CD4-positive, alpha-beta memory T cell (primary cell): ENCODE measurements at regions not wholly inside any gene's neighbourhood (a gene's known extent, or its start where the extent isn't known, plus 50 kb on each side); places are given as distances from the start of the nearest gene placed in this dataset.

Experiments used
- CTCF ChIA-PET: fragments of 350-600 bp; sonication (Branson Sonifier 250); formaldehyde crosslinking; loops from one replicate; lab custom pipeline; 2021; ENCODE audit warnings: inconsistent platforms; ENCODE audit not compliant: partially characterized antibody; lab: Charles Lee
- POLR2A ChIA-PET: fragments of 350-600 bp; sonication (Branson Sonifier 250); formaldehyde crosslinking; loops from one replicate; lab custom pipeline; 2021; ENCODE audit not compliant: partially characterized antibody; lab: Charles Lee
- DNase-seq, 5 donors: peaks; one replicate each; pipeline versions ENCODE4 v3.0.0 to v3.0.0-alpha.2; 2020 to 2022; ENCODE audit warnings: mixed read lengths in 1 of 5
- H3K27ac ChIP-seq: one replicate; pipeline ENCODE4 v1.7.0; 2013; ENCODE audit warnings: low read depth, low read length
- H3K27me3 ChIP-seq: 2 replicates; pipeline ENCODE4 v1.7.0; 2013; ENCODE audit warnings: mild to moderate bottlenecking, low read length, moderate library complexity; ENCODE audit not compliant: insufficient read depth
- H3K36me3 ChIP-seq: 2 replicates; pipeline ENCODE4 v1.7.0; 2013; ENCODE audit warnings: mild to moderate bottlenecking, low read length, moderate library complexity; ENCODE audit not compliant: insufficient read depth
- H3K4me1 ChIP-seq: 2 replicates; pipeline ENCODE4 v1.7.0; 2013; ENCODE audit warnings: mild to moderate bottlenecking, low read length, moderate library complexity; ENCODE audit not compliant: insufficient read depth
- H3K4me3 ChIP-seq, 2 donors: one replicate each; pipeline ENCODE4 v1.7.0; 2013; ENCODE audit warnings: low read length in 2 of 2, mild to moderate bottlenecking in 1 of 2
- H3K9me3 ChIP-seq, 2 donors: one replicate each; pipeline ENCODE4 v1.7.0; 2013; ENCODE audit warnings: low read length in 2 of 2, control low read depth in 1 of 2; ENCODE audit not compliant: control insufficient read depth in 1 of 2
- H3K27ac Mint-ChIP-seq, 7 donors: one replicate each; pipeline ENCODE4 v1.8.0; 2020 to 2021; ENCODE audit warnings: mixed read lengths in 7 of 7, mild to moderate bottlenecking in 6 of 7, inconsistent platforms in 3 of 7, moderate library complexity in 3 of 7
- H3K27me3 Mint-ChIP-seq, 2 donors: one replicate each; pipeline ENCODE4 v1.8.0; 2020 to 2021; ENCODE audit warnings: mixed read lengths in 2 of 2
- H3K36me3 Mint-ChIP-seq, 2 donors: one replicate each; pipeline ENCODE4 v1.8.0; 2020 to 2021; ENCODE audit warnings: mixed read lengths in 2 of 2, inconsistent platforms in 1 of 2, mild to moderate bottlenecking in 1 of 2
- H3K4me1 Mint-ChIP-seq, 4 donors: one replicate each; pipeline ENCODE4 v1.8.0; 2020 to 2021; ENCODE audit warnings: mixed read lengths in 4 of 4, mild to moderate bottlenecking in 1 of 4
- H3K4me3 Mint-ChIP-seq, 8 donors: one replicate each; pipeline ENCODE4 v1.8.0; 2020 to 2021; ENCODE audit warnings: mixed read lengths in 8 of 8, mild to moderate bottlenecking in 7 of 8, moderate library complexity in 6 of 8, inconsistent platforms in 3 of 8
- H3K9me3 Mint-ChIP-seq, 8 donors: one replicate each; pipeline ENCODE4 v1.8.0; 2020 to 2021; ENCODE audit warnings: mixed read lengths in 8 of 8, mild to moderate bottlenecking in 5 of 8, inconsistent platforms in 3 of 8, moderate library complexity in 1 of 8
- intact Hi-C: fragments of 100-400 bp; cut with micrococcal nuclease; formaldehyde crosslinking; loops from one replicate; pipeline ENCODE4 v1.15.1; 2023

DNA sequence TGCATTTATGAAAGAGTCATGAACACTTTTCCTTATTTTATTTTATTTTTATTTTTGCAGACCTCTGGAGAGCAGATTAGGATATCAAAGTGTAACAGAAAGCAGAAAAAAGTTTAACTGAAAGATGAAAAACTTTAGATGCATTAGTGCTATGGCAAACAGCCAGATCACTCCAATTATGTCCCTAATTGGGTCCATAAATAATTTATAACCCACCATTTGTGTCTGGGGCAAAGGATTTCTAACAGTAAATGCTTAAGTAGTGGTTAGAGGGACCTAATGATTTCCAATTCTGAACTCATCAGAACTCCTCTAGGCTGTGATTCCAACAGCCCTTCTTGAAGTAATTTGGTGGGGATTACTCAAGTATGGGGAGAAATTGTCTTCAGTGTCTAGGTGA is 93.7 kb upstream of the PROKR2 start:
- Mint-ChIP-seq H3K36me3 (no peaks in the 10 kb centered on the region), H3K27me3 (peaks cover 5 to 12% of the 10 kb centered on the region in 2 donors), H3K27ac (no peak overlapping the region), H3K4me3 (no peak overlapping the region), H3K9me3 (peaks cover 0 to 8% (median 2%) of the 10 kb centered on the region in 8 donors), H3K4me1 (no peaks in the 10 kb centered on the region)
- Histone ChIP-seq H3K9me3 (no peaks in the 10 kb centered on the region), H3K4me1 (no peaks in the 10 kb centered on the region), H3K27ac (no peak overlapping the region), H3K27me3 (no peaks in the 10 kb centered on the region), H3K36me3 (no peaks in the 10 kb centered on the region), H3K4me3 (no peak overlapping the region)
- CTCF ChIA-PET, result interaction anchor here (1.0 kb wide), 1 partner anchor 11 kb away, joined by 3 read pairs; no protein-coding TSS in a partner anchor
- no peak for DNase-seq
- intact Hi-C loops, result no loop called here
- POLR2A ChIA-PET, result no interaction called here

DNA sequence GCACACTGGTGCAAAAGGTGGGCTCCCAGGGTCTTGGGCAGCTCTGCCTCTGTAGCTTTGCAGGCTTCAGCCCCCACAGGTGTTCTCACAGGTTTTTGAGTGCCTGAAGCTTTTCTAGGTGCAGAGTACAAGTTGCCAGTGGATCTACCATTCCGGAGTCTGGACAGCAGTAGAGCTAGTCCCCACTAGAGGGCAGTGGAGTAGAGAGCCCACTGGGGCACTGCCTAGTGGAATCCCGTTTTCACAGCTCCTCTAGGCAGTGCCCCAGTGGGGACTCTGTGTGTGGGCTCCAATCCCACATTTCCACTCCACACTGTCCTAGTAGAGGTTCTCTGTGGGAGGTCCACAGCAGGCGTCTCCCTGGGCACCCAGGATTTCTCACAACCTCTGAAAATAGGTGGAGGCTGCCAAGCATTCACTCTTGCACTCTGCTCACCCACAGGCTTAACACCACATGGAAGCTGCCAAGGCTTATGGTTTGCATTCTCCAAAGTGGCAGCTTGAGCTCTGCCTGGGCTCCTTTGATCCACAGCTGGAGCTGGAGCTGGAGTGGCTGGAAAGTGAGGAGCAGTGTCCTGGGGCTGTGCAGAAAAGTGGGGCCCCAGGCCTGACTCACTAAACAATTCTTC is 86.3 kb upstream of the PROKR2 start:
- Histone ChIP-seq H3K27ac (no peak overlapping the region), H3K27me3 (no peaks in the 10 kb centered on the region), H3K9me3 (no peaks in the 10 kb centered on the region), H3K4me1 (no peaks in the 10 kb centered on the region), H3K36me3 (no peaks in the 10 kb centered on the region), H3K4me3 (no peak overlapping the region)
- peaks cover 0 to 19% (median 12%) of the 10 kb centered on the region in 8 donors for H3K9me3 Mint-ChIP-seq
- no peaks in the 10 kb centered on the region for H3K36me3 Mint-ChIP-seq
- H3K27me3 Mint-ChIP-seq, result peaks cover 7% of the 10 kb centered on the region in 2 donors
- H3K4me3 Mint-ChIP-seq, result no peak overlapping the region
- no peak overlapping the region for H3K27ac Mint-ChIP-seq
- CTCF ChIA-PET, result interaction anchor here (2.2 kb wide), 1 partner anchor 9 kb away, joined by 6 read pairs; no protein-coding TSS in a partner anchor
- no peak for DNase-seq
- POLR2A ChIA-PET, result no interaction called here
- intact Hi-C loops, result no loop called here
- H3K4me1 Mint-ChIP-seq, result no peaks in the 10 kb centered on the region

DNA sequence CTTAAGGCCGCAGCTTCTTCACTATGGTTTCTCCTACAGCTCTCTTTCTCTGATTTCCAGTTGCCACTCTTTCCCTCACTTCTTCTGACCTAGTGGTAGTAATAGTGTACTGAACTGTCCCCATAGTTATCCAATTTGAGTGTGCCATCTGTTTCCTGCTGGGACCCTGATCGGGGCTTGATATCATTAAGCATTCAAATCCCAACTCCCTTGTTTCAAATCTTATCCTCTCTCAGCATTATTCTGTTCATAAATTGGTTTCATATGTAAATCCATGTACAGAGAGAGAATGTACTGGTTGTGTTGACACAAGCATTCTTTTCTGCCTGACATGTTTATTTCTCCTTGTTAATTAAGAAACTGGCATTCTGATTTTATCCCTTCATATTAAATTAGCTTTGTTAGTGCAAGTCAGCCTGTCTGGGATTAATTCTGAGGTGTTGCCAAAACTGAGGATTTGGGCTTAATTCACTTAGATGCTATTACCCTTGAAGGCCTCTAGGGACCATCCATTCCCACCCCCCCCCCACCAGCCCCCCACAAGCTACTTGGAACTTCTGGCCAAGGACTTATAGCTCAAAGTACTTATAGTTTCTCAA is 84.6 kb upstream of the PROKR2 start:
- Mint-ChIP-seq H3K27ac (no peak overlapping the region), H3K27me3 (peaks cover 4 to 11% of the 10 kb centered on the region in 2 donors), H3K9me3 (peaks cover 0 to 19% (median 12%) of the 10 kb centered on the region in 8 donors), H3K4me1 (no peaks in the 10 kb centered on the region), H3K36me3 (no peaks in the 10 kb centered on the region), H3K4me3 (no peak overlapping the region)
- POLR2A ChIA-PET, result no interaction called here
- H3K27me3 ChIP-seq, result no peaks in the 10 kb centered on the region
- no peak overlapping the region for H3K27ac ChIP-seq
- H3K9me3 ChIP-seq, result no peaks in the 10 kb centered on the region
- DNase-seq, result no peak
- no peak overlapping the region for H3K4me3 ChIP-seq
- CTCF ChIA-PET, result interaction anchor here (2.2 kb wide), 1 partner anchor 10 kb away, joined by 6 read pairs; no protein-coding TSS in a partner anchor
- no peaks in the 10 kb centered on the region for H3K36me3 ChIP-seq
- no peaks in the 10 kb centered on the region for H3K4me1 ChIP-seq
- intact Hi-C loops, result no loop called here

DNA sequence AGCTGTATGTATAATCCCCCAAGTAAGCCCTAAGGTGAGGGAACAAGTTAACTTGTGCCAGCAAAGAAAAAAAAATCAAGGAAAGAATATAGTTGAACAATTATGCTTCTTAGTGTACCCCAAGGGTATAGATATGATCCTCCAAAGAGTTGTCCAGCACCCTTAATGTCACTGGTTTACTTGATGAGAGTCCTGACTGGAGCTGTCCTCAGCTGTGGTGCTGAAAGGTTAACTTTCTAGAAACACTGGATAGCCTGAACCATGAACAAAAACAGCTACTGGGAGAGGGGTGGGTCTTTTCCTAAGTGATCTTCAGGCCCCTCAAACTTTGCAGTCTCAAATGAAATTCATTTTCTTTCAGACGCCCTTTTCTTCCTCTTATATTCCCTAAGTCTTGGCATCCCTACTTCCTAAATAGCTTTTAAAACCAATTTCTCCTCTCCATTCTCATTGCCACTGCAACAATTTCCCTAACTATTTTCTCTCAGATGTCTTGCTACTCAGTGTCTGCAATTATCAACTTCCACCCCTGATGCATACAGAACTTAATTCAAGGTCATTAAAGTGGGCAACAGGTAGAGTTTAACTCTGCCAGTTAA is 83.5 kb upstream of the PROKR2 start:
- intact Hi-C loops, result no loop called here
- Histone ChIP-seq H3K27ac (no peak overlapping the region), H3K4me1 (no peaks in the 10 kb centered on the region), H3K4me3 (no peak overlapping the region), H3K27me3 (no peaks in the 10 kb centered on the region), H3K9me3 (no peaks in the 10 kb centered on the region), H3K36me3 (no peaks in the 10 kb centered on the region)
- Mint-ChIP-seq H3K36me3 (no peaks in the 10 kb centered on the region), H3K27ac (no peak overlapping the region), H3K9me3 (peaks cover 0 to 19% (median 10%) of the 10 kb centered on the region in 8 donors), H3K4me3 (no peak overlapping the region), H3K4me1 (no peaks in the 10 kb centered on the region), H3K27me3 (peaks cover 7 to 9% of the 10 kb centered on the region in 2 donors)
- POLR2A ChIA-PET, result no interaction called here
- DNase-seq, result no peak
- CTCF ChIA-PET, result interaction anchor here (0.7 kb wide), 1 partner anchor 661 kb away, joined by 3 read pairs; no protein-coding TSS in a partner anchor

DNA sequence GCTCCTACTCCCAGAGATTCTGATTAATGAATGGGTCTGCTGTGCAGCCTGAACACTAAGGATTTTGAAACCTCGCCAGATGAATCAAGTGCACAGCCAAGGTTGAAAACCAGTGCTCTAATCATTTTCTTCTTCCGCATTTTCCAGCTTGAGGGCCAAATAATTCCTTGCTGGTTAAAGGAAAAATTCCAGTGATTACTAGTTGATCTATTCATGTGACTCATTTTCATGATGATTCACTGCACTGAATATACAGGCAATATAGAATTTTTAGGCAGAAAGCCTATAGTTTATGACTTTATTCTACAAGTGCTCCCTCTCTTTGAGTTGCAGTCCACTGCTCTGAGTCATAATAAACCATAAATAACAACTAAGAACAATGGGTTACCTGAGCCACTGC is 80.6 kb upstream of the PROKR2 start:
- ChIA-PET CTCF (no interaction called here), POLR2A (no interaction called here)
- H3K4me3 ChIP-seq, result no peak overlapping the region
- intact Hi-C loops, result no loop called here
- peaks cover 0 to 8% (median 4%) of the 10 kb centered on the region in 8 donors for H3K9me3 Mint-ChIP-seq
- no peaks in the 10 kb centered on the region for H3K27me3 ChIP-seq
- H3K4me3 Mint-ChIP-seq, result no peak overlapping the region
- H3K4me1 ChIP-seq, result no peaks in the 10 kb centered on the region
- no peak overlapping the region for H3K27ac ChIP-seq
- no peaks in the 10 kb centered on the region for H3K36me3 Mint-ChIP-seq
- DNase-seq, result no peak
- no peaks in the 10 kb centered on the region for H3K9me3 ChIP-seq
- H3K27me3 Mint-ChIP-seq, result peaks cover 5 to 17% of the 10 kb centered on the region in 2 donors
- no peaks in the 10 kb centered on the region for H3K4me1 Mint-ChIP-seq
- H3K36me3 ChIP-seq, result no peaks in the 10 kb centered on the region
- no peak overlapping the region for H3K27ac Mint-ChIP-seq

DNA sequence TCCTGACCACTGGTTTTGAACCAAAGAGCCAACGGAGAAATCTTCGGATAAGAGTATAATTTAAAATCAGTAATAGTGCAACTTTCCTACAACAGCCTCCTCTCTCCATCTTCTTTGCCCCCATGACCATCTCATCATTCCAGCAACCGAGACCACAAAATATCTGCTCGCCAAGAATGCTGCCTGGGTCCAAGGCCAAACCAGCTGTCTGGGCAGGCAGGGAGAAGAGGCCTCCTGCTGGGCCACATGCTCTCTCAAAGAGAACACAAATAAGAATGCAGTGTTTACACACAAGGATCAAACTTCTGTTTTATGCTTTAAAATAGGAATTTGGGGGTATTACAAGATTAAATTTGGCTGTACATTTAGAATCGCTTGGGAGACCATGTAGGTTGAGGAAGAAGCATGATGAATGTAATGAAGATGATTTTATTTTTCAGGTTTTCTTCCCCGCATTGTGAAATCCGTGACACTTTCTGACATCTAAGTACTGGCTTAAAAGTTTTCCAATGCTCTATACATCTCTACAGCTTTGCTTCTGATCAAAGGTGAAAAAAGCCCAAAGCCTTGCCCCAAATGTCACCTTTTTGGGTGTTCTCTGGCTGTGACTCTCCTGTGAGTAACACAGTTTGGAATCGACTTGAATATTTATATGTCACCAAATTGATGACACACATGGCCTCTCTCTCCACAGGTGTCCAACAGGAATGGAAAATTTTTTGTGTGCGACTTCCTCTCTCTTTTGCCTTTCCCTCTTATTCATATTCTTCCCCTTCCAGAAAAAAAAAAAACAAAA is 79.4 kb upstream of the PROKR2 start:
- no peak overlapping the region for H3K27ac Mint-ChIP-seq
- intact Hi-C loops, result no loop called here
- H3K27me3 ChIP-seq, result no peaks in the 10 kb centered on the region
- H3K4me1 Mint-ChIP-seq, result no peaks in the 10 kb centered on the region
- no peak overlapping the region for H3K27ac ChIP-seq
- H3K27me3 Mint-ChIP-seq, result peaks cover 5 to 13% of the 10 kb centered on the region in 2 donors
- POLR2A ChIA-PET, result no interaction called here
- H3K4me3 Mint-ChIP-seq, result no peak overlapping the region
- H3K4me1 ChIP-seq, result no peaks in the 10 kb centered on the region
- no peak overlapping the region for H3K4me3 ChIP-seq
- H3K9me3 ChIP-seq, result no peaks in the 10 kb centered on the region
- H3K9me3 Mint-ChIP-seq, result peaks cover 0 to 3% (median 1%) of the 10 kb centered on the region in 8 donors
- H3K36me3 Mint-ChIP-seq, result no peaks in the 10 kb centered on the region
- no peaks in the 10 kb centered on the region for H3K36me3 ChIP-seq
- CTCF ChIA-PET, result no interaction called here
- no peak for DNase-seq
